Stomach (tissue), 8 donors: ENCODE measurements at regions not wholly inside any gene's neighbourhood (a gene's known extent, or its start where the extent isn't known, plus 50 kb on each side); places are given as distances from the start of the nearest gene placed in this dataset.

Source experiments
- DNase-seq, 2 donors: peaks; one replicate each; pipeline versions ENCODE4 v3.0.0 to v3.0.0-alpha.2; 2013 to 2019
- H3K27ac ChIP-seq, 5 donors: fragments of 200-600 bp in 4 of 5; sonication (generic) in 4 of 5; one replicate each; pipeline ENCODE4 v1.5.1; 2013 to 2019; ENCODE audit warnings: mild to moderate bottlenecking in 1 of 5, moderate library complexity in 1 of 5
- H3K27me3 ChIP-seq, 3 donors: fragments of 200-600 bp; sonication (generic); one replicate each; pipeline ENCODE4 v1.5.1; 2017 to 2019; ENCODE audit warnings: mixed run types in 1 of 3
- H3K36me3 ChIP-seq, 4 donors: fragments of 200-600 bp; sonication (generic); 1 replicate in 3 of 4; 2 replicates in 1 of 4; pipeline ENCODE4 v1.5.1; 2016 to 2019
- H3K4me1 ChIP-seq, 4 donors: fragments of 200-600 bp; sonication (generic); one replicate each; pipeline ENCODE4 v1.5.1; 2016 to 2019
- H3K4me3 ChIP-seq, 4 donors: fragments of 200-600 bp; sonication (generic) in 3 of 4; one replicate each; pipeline ENCODE4 v1.5.1; 2016 to 2019; ENCODE audit warnings: mild to moderate bottlenecking in 1 of 4
- H3K9me3 ChIP-seq, 4 donors: fragments of 200-600 bp; sonication (generic); one replicate each; pipeline ENCODE4 v1.5.1; 2016 to 2019
- EP300 ChIP-seq: sonication (generic); formaldehyde crosslinking; IDR thresholded peaks from one replicate; pipeline ENCODE4 v1.6.1; 2017; ENCODE audit warnings: antibody characterized with exemption
- POLR2A ChIP-seq, 4 donors: fragments of 450-650 bp; IDR thresholded peaks; one replicate each; pipeline ENCODE4 v1.6.1; 2016; ENCODE audit warnings: antibody characterized with exemption in 4 of 4, control low read depth in 2 of 4, mild to moderate bottlenecking in 1 of 4, moderate library complexity in 1 of 4
- POLR2AphosphoS5 ChIP-seq, 3 donors: sonication (generic); formaldehyde crosslinking; IDR thresholded peaks; one replicate each; pipeline ENCODE4 v1.6.1; 2016; ENCODE audit warnings: antibody characterized with exemption in 3 of 3
- WGBS, 5 donors: extraction: QIAGEN DNeasy Blood & Tissue Kit in 3 of 5; methylation state at CpG; one replicate each; pipeline versions ENCODE4 v1.1.5 to v1.1.7; 2013 to 2018; 5-methylcytosine and 5-hydroxymethylcytosine counted together
- intact Hi-C: fragments of 100-400 bp; cut with DNase I; formaldehyde crosslinking; loops from one replicate; pipeline ENCODE4 v1.15.1; 2023; ENCODE audit warnings: low total_unique reads
- TF ChIP-seq, protein P1 (sequence below), 7 experiments: fragments of 450-650 bp in 4 of 7; fragments of 200-600 bp in 3 of 7; sonication (generic) in 3 of 7; IDR thresholded peaks; one replicate each; pipeline ENCODE4 v1.5.1; 2016 to 2019; ENCODE audit warnings: antibody characterized with exemption in 7 of 7, control low read depth in 2 of 7, mild to moderate bottlenecking in 1 of 7
- donor health status: healthy with polysubstance abuse.
- donor health status: Bipolar disorder and iron deficiency.
- donor health status: healthy.

DNA sequence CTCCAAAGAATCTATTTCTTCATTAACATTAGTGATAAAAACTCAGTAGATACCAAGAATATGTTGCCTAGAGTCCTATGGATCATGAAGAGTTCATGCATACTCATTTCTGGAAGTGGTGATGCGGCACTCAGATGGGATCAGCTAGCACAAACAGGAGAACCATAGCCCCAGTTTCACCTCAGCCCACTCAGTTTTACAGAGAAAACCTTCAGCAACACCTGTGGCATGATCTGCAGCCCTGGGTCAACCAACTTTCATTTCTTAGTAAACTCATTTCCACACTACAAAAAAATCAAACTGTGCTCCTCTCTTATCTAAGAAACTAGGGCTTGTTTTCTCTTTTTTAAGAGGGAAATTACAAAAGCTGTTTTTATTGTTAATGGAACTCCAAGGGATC is 569.4 kb downstream of the CCDC85A start:
- no peak overlapping the region for H3K27ac ChIP-seq
- no peaks in the 10 kb centered on the region for H3K9me3 ChIP-seq
- H3K4me3 ChIP-seq, result no peak overlapping the region
- H3K36me3 ChIP-seq, result no peaks in the 10 kb centered on the region
- no peaks in the 10 kb centered on the region for H3K27me3 ChIP-seq
- TF ChIP-seq, protein P1, sequence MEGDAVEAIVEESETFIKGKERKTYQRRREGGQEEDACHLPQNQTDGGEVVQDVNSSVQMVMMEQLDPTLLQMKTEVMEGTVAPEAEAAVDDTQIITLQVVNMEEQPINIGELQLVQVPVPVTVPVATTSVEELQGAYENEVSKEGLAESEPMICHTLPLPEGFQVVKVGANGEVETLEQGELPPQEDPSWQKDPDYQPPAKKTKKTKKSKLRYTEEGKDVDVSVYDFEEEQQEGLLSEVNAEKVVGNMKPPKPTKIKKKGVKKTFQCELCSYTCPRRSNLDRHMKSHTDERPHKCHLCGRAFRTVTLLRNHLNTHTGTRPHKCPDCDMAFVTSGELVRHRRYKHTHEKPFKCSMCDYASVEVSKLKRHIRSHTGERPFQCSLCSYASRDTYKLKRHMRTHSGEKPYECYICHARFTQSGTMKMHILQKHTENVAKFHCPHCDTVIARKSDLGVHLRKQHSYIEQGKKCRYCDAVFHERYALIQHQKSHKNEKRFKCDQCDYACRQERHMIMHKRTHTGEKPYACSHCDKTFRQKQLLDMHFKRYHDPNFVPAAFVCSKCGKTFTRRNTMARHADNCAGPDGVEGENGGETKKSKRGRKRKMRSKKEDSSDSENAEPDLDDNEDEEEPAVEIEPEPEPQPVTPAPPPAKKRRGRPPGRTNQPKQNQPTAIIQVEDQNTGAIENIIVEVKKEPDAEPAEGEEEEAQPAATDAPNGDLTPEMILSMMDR (IDR thresholded peaks at IDR 0.05), result no peak
- TF ChIP-seq POLR2A (IDR thresholded peaks at IDR 0.05), result no peak
- no peak for TF ChIP-seq POLR2AphosphoS5 (IDR thresholded peaks at IDR 0.05)
- TF ChIP-seq EP300, result no peak
- intact Hi-C loops, result loop anchor here (10.0 kb wide), 1 partner anchor 568 kb away; the partner anchor contains the start of gene CCDC85A
- 72 to 89% (median 83%) methylated on average over 1 of the region's 1 CpG for WGBS, 5 donors
- no peaks in the 10 kb centered on the region for H3K4me1 ChIP-seq
- no peak for DNase-seq

DNA sequence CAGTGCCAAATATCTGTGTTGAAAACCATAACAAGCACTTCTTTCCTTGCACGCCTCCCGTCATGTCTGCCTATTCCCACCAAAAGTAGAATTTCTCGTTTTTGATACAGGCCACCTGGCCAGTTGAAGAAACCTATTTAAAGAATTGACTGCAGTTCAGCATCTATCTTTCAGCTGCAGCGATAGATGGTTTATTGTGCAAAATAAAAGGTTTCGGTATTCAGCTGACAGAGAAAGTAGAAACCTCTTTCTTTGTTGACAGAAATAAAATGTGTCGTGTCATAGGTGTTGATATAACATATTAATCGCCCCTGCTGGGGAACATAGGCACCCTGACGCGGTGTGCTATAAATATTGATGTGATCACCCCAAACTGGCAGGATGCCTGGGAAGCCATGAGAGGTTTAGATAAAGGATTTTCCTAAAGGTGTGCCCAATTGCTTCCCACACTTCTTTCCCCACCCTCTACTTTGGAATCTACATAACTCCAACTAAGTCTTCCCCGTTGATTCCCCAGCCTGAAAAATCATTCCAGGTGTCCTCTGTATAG is 570.4 kb downstream of the CCDC85A start:
- Histone ChIP-seq H3K4me3 (no peak overlapping the region), H3K36me3 (no peaks in the 10 kb centered on the region), H3K4me1 (no peaks in the 10 kb centered on the region), H3K27me3 (no peaks in the 10 kb centered on the region), H3K27ac (no peak overlapping the region), H3K9me3 (no peaks in the 10 kb centered on the region)
- intact Hi-C loops, result loop anchor here (10.0 kb wide), 1 partner anchor 569 kb away; the partner anchor contains the start of gene CCDC85A
- no peak for DNase-seq
- 72 to 77% (median 73%) methylated on average over 10 of the region's 10 CpGs for WGBS, 5 donors
- TF ChIP-seq POLR2AphosphoS5 (IDR thresholded peaks at IDR 0.05) (no peak), EP300 (no peak), POLR2A (IDR thresholded peaks at IDR 0.05) (no peak)
- TF ChIP-seq, protein P1 (IDR thresholded peaks at IDR 0.05), result no peak

DNA sequence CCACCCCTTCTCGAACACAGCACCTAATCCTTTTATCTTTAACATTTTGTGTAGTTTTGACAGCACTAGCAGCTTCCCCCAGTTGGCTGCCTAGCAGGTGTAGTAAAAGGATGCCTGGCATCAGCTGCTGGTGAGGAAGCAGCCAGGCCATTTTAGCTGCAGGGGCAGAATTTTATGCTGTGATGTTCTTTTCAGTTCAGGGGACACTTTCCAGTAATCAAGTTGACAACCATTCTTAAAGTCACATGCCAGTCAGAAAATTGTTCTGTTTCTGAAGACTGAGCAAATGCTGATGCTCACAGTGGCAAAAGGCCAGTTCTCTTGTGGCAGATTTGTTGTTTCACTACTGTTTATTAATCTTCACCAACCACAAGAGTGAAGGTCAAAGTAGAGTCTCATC is 570.8 kb downstream of the CCDC85A start:
- H3K4me1 ChIP-seq, result no peaks in the 10 kb centered on the region
- no peaks in the 10 kb centered on the region for H3K27me3 ChIP-seq
- H3K36me3 ChIP-seq, result no peaks in the 10 kb centered on the region
- intact Hi-C loops, result loop anchor here (10.0 kb wide), 1 partner anchor 570 kb away; the partner anchor contains the start of gene CCDC85A
- no peak overlapping the region for H3K4me3 ChIP-seq
- no peak for DNase-seq
- TF ChIP-seq POLR2AphosphoS5 (IDR thresholded peaks at IDR 0.05) (no peak), EP300 (no peak), POLR2A (IDR thresholded peaks at IDR 0.05) (no peak)
- TF ChIP-seq, protein P1 (IDR thresholded peaks at IDR 0.05), result no peak
- H3K9me3 ChIP-seq, result no peaks in the 10 kb centered on the region
- WGBS, 5 donors, result 59 to 79% (median 76%) methylated on average over 1 of the region's 1 CpG
- no peak overlapping the region for H3K27ac ChIP-seq

DNA sequence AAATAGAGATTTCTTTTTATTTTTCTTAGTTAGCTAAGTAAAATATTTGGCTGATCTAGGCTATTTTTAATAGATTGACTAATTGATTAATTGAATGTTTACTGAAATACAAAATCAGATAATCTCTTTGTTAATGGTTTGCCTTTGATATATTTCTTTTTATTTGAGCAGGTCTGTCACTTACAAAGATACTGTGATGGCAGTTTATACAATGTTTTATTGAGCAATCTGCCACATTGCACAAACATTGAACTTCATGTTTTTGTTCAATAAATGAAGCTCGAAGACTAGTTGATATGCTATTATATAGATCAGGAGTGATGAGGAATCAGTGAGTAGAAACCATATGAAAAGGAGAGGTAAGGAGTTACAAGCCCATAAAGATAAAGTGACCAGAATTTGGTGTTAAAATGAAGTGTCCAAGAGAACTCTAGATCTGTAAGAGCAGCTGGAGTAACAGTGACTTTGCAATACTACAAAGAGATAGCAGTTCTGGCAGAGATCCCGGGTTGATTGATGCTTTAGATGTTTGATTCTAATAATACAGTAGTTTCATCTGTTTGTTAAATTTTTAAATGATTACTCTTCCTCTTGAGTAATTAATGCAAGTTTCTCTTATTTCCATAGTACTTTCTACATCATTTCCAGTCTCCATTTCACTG is 574.2 kb downstream of the CCDC85A start:
- intact Hi-C loops, result loop anchor here (10.0 kb wide), 1 partner anchor 573 kb away; the partner anchor contains the start of gene CCDC85A
- DNase-seq, result no peak
- TF ChIP-seq POLR2A (IDR thresholded peaks at IDR 0.05) (no peak), EP300 (no peak), POLR2AphosphoS5 (IDR thresholded peaks at IDR 0.05) (no peak)
- TF ChIP-seq, protein P1 (IDR thresholded peaks at IDR 0.05), result no peak
- Histone ChIP-seq H3K4me3 (no peak overlapping the region), H3K9me3 (peaks cover 0 to 9% (median 8%) of the 10 kb centered on the region in 4 donors), H3K27me3 (no peaks in the 10 kb centered on the region), H3K27ac (no peak overlapping the region), H3K4me1 (no peaks in the 10 kb centered on the region), H3K36me3 (no peaks in the 10 kb centered on the region)
- 63 to 78% (median 72%) methylated on average over 2 of the region's 2 CpGs for WGBS, 5 donors
